GM18511 (cell line): ENCODE measurements at regions not wholly inside any gene's neighbourhood (a gene's known extent, or its start where the extent isn't known, plus 50 kb on each side); places are given as distances from the start of the nearest gene placed in this dataset.

Source experiments
- ATAC-seq: cut with Tn5 transposase; IDR thresholded peaks from one replicate; pipeline ENCODE4 v1.9.1; 2021; ENCODE audit warnings: mild to moderate bottlenecking, moderate library complexity; ENCODE audit not compliant: unreplicated experiment

GRCh38 chr7:36002900-36003299, 150.2 kb upstream of the EEPD1 start:
- no peak for ATAC-seq

DNA sequence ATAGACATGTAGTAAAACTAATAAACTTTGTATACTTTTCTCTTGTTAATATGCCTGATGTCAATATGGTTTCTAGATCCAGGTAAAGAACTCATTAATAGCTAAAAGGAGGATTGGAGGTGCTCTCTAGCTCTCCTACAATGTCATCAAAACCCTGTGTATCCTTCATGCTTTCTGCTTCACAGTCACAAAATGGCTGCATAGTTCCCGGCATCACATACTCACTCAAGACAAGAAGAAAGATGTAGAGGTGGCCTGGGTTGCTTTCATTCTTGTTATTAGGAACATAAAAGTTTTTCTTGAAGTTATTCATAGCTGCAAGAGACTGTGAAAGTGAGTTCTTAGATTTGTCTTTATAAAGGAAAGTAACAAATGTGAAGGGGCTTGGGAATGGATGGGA, 149.7 kb upstream of the EEPD1 start:
- ATAC-seq: no peak

GRCh38 chr7:36005293-36005692, 147.8 kb upstream of the EEPD1 start:
- ATAC-seq: no peak

DNA sequence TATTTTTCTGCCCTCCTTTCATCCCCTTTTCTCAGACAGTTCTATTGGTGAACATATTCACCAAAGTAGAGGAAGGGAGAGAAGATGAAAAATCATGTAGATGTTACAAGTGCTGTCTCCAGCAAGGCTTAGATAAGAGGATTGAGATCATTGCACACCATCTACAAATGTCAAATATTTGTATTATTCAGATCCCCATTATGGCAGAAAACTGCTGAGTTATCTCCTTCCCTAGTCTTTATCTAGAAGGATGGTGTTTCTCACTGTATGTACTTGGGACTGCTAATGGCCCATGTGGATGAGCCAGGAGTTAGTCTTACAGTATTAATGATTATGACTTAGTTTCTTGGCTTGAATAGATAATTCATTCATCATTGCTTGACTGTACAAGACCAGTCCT, 147.2 kb upstream of the EEPD1 start:
- ATAC-seq: no peak

DNA sequence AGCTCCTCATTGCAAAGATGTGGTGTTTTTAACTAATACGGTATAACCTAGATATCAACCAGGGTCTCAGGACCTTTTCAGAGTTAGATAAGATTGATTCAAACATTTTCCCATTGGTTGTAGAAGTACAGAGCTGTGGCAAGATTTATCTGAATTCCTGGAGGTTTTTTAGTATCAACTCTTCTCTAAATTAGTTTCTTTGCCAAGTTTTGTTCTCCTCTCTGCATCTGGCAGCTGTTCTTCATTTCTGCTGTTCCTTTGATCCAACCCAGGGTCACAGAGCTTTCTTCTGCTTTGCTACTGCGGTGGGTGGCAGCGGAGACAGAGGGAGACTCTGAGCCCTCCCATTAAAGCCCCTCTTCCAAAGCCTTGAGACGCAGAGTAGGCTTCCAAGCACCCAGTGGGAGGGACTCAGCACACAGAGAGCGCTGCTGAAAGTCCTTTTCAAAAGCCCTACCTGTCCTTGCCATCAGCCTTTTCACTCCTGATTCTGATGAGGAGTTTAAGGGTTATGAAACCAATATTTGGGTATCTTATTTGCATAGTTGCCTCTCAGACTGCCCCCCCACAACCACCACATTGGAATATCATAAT, 146.3 kb upstream of the EEPD1 start:
- no peak for ATAC-seq

- no peak for ATAC-seq
These were observed 142.1 kb upstream of the EEPD1 start for GRCh38 chr7:36010656-36011587.

GRCh38 chr7:36011588-36011965, 141.5 kb upstream of the EEPD1 start:
- no peak for ATAC-seq

- ATAC-seq: no peak
These were observed 139.6 kb upstream of the EEPD1 start for GRCh38 chr7:36013246-36014014.

- no peak for ATAC-seq
These were observed 138.1 kb upstream of the EEPD1 start for GRCh38 chr7:36014961-36015360.

DNA sequence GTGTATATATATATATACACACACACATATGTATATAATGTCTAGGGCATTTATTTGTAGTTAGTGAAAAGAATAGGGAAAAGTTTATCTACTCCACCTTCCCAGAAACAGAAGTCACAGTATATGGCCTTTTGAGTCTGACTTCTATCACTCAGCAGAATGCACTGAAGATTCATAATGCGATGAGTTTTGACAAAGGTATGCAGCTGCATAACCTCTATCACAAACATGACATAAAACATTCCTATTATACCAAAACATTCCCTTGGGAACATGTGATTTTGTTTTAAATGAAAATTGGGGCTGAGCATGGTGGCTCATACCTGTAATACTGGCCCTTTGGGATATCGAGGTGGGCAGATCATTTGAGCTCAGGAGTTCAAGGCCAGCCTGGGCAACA, 137.3 kb upstream of the EEPD1 start:
- no peak for ATAC-seq

DNA sequence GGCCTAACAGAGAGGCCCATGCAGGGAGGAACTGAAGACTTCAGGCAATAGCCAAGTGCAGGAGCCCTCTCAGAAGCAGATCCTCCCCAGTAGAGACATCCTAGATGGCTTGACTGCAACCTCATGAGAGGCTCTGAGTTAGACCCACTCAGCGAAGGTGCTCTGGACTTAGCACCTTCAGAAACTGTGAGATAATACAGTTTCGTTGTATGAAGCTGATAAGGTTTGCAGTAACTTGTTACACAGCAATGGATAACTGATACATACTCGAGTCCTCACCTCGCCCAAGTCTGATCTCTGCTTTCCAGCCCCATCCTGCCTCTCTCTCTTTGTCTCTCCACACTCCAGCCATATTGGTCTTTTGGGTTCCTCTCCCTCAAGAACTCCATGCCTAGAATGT, 136.4 kb upstream of the EEPD1 start:
- ATAC-seq: no peak

DNA sequence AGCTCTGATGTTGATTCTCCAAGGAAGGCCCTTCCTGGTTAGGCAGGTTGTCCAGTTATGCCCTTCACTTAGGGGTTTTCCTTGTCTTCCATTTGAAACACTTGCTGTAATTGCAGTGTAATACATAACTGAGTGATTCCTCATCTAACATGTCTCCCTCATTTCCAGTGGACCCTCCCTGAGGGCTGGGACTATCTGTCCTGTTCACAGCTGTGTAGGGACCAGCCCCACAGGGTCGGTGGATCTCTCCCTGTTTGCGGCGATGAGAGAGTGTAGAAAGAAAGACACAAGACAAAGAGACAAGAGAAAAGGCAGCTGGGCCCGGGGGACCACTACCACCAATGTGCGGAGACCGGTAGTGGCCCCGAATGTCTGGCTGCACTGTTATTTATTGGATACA, 135.9 kb upstream of the EEPD1 start:
- no peak for ATAC-seq

DNA sequence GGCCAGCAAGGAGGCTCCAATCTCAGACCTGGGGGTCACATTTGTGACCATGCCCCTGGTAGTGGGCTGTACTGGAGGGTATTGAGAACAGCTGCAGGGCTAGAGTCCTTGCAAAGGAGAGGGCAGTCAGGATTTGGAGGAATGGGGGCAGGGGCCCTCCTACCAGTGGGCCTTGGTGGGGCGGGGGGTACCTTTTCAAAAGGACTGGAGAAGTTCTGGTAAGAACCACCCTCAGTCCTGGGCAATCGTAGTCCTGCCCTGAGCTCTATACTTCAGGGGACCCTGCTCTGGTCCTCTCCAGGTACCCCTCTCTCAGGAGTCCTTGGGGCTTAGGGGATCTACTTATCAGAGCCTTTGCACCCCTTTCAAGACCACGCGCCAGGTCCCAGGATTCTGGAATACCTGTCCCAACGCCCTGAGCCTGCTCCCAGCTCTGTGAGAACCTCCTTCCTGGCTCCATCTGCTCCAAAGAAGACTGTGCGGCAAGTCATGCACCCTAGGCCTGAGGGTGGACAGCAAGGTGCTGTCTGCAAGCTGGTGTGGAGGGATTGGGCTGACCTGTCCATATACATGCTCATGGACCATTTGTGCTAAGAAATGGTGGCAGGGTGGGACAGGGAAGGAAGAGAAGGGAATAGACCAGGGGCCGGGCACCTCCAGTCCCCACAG, 134.1 kb upstream of the EEPD1 start:
- no peak for ATAC-seq

GRCh38 chr7:36019538-36019937, 133.5 kb upstream of the EEPD1 start:
- no peak for ATAC-seq

DNA sequence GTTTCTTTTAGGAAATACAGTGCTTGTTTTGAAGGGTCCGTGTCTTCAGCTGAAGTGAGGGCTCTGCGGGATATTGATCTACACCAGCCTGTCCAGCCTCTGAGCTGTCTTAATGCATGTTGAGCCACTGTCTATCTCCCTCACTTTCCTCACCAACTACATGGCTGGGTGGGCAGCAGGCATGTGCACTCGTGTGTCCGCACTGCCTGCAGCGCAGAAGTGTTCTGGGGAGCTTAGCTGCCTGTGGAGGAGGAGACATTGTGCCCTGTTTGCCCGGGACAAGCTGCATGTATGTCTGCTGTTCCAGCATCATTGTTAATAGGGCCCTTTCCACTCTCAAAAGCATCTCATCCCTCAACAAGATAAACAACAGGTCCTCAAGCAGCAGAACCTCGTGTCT, 133.1 kb upstream of the EEPD1 start:
- ATAC-seq: no peak

DNA sequence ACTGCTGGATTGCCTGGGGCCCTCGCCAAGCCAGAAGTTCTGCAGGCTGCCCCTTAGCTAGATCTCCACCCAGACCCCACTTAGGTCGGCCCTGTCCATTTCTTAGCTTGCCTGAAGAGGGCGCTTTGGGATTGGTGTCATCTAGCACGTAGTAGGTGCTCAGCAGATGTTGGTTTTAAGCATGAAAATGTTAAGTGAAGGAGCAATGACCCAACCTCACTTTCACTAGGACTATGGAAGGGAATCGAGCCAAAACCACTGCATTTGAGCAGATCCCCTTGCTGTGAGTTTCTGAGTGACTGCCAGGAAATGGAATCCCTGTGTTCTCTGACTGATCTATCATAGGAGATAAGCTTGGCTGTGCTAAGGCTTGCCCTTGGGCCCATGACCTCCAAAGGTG, 131.7 kb upstream of the EEPD1 start:
- ATAC-seq: no peak

- no peak for ATAC-seq
These were observed 131.0 kb upstream of the EEPD1 start for GRCh38 chr7:36021917-36022550.

GRCh38 chr7:36023033-36023560, 130.0 kb upstream of the EEPD1 start:
- no peak for ATAC-seq

- no peak for ATAC-seq
These were observed 127.9 kb upstream of the EEPD1 start for GRCh38 chr7:36025190-36025589.

GRCh38 chr7:36029311-36029710, 123.7 kb upstream of the EEPD1 start:
- no peak for ATAC-seq
